ENCODE measurements at regions not wholly inside any gene's neighbourhood (a gene's known extent, or its start where the extent isn't known, plus 50 kb on each side); places are given as distances from the start of the nearest gene placed in this dataset.

DNA sequence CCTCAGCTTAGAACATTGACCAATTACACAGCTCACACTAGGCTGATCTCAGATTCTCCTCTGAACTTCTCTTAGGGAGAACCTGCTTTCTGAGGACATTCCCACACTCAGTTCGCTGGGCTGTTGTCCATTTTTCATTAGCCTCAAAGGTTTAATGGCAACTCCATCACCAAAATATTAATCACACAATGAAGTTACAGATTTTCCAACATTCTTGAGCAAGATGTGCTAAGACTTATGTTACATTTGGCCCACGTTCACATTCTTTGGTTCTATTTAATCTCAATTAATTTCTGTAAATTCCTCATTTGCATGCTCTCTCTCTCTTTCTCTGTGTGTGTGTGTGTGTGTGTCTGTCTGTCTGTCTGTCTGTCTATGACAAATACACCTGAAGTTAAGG lies 82.3 kb upstream of the EDNRA start:
- Mint-ChIP-seq H3K36me3 (ENCODE audit: low read depth, unreplicated experiment) (no peaks in the 10 kb centered on the region), H3K27ac (ENCODE audit: unreplicated experiment) (no peak overlapping the region), H3K4me3 (ENCODE audit: unreplicated experiment) (no peak overlapping the region), H3K4me1 (ENCODE audit: unreplicated experiment) (no peaks in the 10 kb centered on the region), H3K9me3 (ENCODE audit: unreplicated experiment) (no peaks in the 10 kb centered on the region), H3K27me3 (ENCODE audit: unreplicated experiment) (peaks cover 2% of the 10 kb centered on the region)
- no peak for DNase-seq (ENCODE audit: low spot score)
- no peak for TF ChIP-seq CTCF (IDR thresholded peaks at IDR 0.05; ENCODE audit: unreplicated experiment)

DNA sequence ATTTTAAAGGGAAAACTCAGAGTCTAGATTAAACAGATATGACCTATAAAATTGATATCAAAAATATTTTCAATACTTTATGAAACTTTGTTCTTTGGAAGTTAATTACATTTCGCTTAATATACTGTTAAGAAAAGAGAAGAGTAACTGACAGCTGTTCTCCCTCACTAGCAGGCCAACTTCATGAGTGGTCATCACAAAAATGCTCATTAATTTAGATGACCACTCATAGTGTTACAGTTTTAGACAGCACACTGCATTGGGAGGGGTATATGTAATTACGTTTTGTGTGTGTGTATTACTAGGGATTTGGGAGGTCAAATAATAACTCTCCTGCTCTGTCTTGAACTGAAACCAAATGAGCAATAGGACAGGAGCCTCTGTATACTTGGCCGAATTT lies 80.2 kb upstream of the EDNRA start:
- DNase-seq (ENCODE audit: low spot score), result no peak
- H3K27me3 Mint-ChIP-seq (ENCODE audit: unreplicated experiment), result peaks cover 2% of the 10 kb centered on the region
- H3K9me3 Mint-ChIP-seq (ENCODE audit: unreplicated experiment), result no peaks in the 10 kb centered on the region
- no peak overlapping the region for H3K27ac Mint-ChIP-seq (ENCODE audit: unreplicated experiment)
- no peak overlapping the region for H3K4me3 Mint-ChIP-seq (ENCODE audit: unreplicated experiment)
- no peaks in the 10 kb centered on the region for H3K4me1 Mint-ChIP-seq (ENCODE audit: unreplicated experiment)
- H3K36me3 Mint-ChIP-seq (ENCODE audit: low read depth, unreplicated experiment), result no peaks in the 10 kb centered on the region
- no peak for TF ChIP-seq CTCF (IDR thresholded peaks at IDR 0.05; ENCODE audit: unreplicated experiment)

DNA sequence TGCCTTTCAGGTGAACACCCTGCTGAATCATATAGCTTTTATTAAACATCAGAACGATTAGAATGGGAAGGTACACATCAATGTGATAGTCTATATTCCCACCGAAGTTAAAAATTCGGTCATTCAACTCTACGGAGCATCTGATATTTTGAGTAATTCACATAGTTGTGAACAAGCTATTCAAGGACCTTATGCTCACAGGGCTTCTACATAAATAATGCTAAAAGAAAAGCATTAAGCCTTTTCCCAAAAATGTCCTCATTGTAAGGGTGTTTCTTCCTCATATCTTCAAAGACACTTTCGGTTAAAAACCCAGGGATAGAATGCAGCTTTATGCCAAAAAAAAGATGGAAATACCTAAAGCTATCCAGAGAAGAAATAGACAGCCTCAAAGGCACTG lies 79.7 kb upstream of the EDNRA start:
- H3K9me3 Mint-ChIP-seq (ENCODE audit: unreplicated experiment), result no peaks in the 10 kb centered on the region
- H3K36me3 Mint-ChIP-seq (ENCODE audit: low read depth, unreplicated experiment), result no peaks in the 10 kb centered on the region
- TF ChIP-seq CTCF (IDR thresholded peaks at IDR 0.05; ENCODE audit: unreplicated experiment), result no peak
- no peaks in the 10 kb centered on the region for H3K4me1 Mint-ChIP-seq (ENCODE audit: unreplicated experiment)
- H3K27me3 Mint-ChIP-seq (ENCODE audit: unreplicated experiment), result peaks cover 2% of the 10 kb centered on the region
- H3K4me3 Mint-ChIP-seq (ENCODE audit: unreplicated experiment), result no peak overlapping the region
- DNase-seq (ENCODE audit: low spot score), result no peak
- no peak overlapping the region for H3K27ac Mint-ChIP-seq (ENCODE audit: unreplicated experiment)

GRCh38 chr4:147407261-147408045 lies 73.4 kb upstream of the EDNRA start:
- DNase-seq (ENCODE audit: low spot score), result no peak
- Mint-ChIP-seq H3K27ac (ENCODE audit: unreplicated experiment) (no peak overlapping the region), H3K9me3 (ENCODE audit: unreplicated experiment) (no peaks in the 10 kb centered on the region), H3K36me3 (ENCODE audit: low read depth, unreplicated experiment) (no peaks in the 10 kb centered on the region), H3K4me3 (ENCODE audit: unreplicated experiment) (no peak overlapping the region), H3K27me3 (ENCODE audit: unreplicated experiment) (no peaks in the 10 kb centered on the region), H3K4me1 (ENCODE audit: unreplicated experiment) (no peaks in the 10 kb centered on the region)
- TF ChIP-seq CTCF (IDR thresholded peaks at IDR 0.05; ENCODE audit: unreplicated experiment), result peak; percentile 54

- H3K36me3 Mint-ChIP-seq (ENCODE audit: low read depth, unreplicated experiment), result no peaks in the 10 kb centered on the region
- H3K27ac Mint-ChIP-seq (ENCODE audit: unreplicated experiment), result no peak overlapping the region
- no peaks in the 10 kb centered on the region for H3K4me1 Mint-ChIP-seq (ENCODE audit: unreplicated experiment)
- H3K9me3 Mint-ChIP-seq (ENCODE audit: unreplicated experiment), result no peaks in the 10 kb centered on the region
- no peak for TF ChIP-seq CTCF (IDR thresholded peaks at IDR 0.05; ENCODE audit: unreplicated experiment)
- H3K4me3 Mint-ChIP-seq (ENCODE audit: unreplicated experiment), result no peak overlapping the region
- H3K27me3 Mint-ChIP-seq (ENCODE audit: unreplicated experiment), result no peaks in the 10 kb centered on the region
- no peak for DNase-seq (ENCODE audit: low spot score)
Measured at GRCh38 chr4:147408189-147408588, 72.7 kb upstream of the EDNRA start.

Data from endothelial cell (in vitro differentiated cells).